Neuron (in vitro differentiated cells): ENCODE measurements at regions not wholly inside any gene's neighbourhood (a gene's known extent, or its start where the extent isn't known, plus 50 kb on each side); places are given as distances from the start of the nearest gene placed in this dataset.

Experiments
- H2AFZ ChIP-seq: one replicate; pipeline ENCODE4 v1.6.1; 2013; ENCODE audit warnings: low read depth, mild to moderate bottlenecking, inconsistent platforms, low read length, moderate library complexity
- H3K27me3 ChIP-seq: one replicate; pipeline ENCODE4 v1.6.1; 2013; ENCODE audit warnings: low read length; ENCODE audit not compliant: insufficient read depth
- H3K36me3 ChIP-seq: one replicate; pipeline ENCODE4 v1.6.1; 2013; ENCODE audit warnings: low read length; ENCODE audit not compliant: insufficient read depth
- H3K4me1 ChIP-seq: one replicate; pipeline ENCODE4 v1.6.1; 2013; ENCODE audit warnings: low read length; ENCODE audit not compliant: insufficient read depth
- H3K4me3 ChIP-seq: 2 replicates; pipeline ENCODE4 v1.5.1; 2013; ENCODE audit warnings: mild to moderate bottlenecking, low read length, moderate library complexity
- H3K9me3 ChIP-seq: one replicate; pipeline ENCODE4 v1.6.1; 2013; ENCODE audit warnings: low read length

- H3K9me3 ChIP-seq, result no peaks in the 10 kb centered on the region
- H3K27me3 ChIP-seq, result no peaks in the 10 kb centered on the region
- no peaks in the 10 kb centered on the region for H3K36me3 ChIP-seq
- peak overlapping the region; percentile 13 for H3K4me3 ChIP-seq
- H2AFZ ChIP-seq, result no peak overlapping the region
- peaks cover 18% of the 10 kb centered on the region for H3K4me1 ChIP-seq
Observed at GRCh38 chrX:6694977-6695376, 160.1 kb upstream of the VCX3A start.

GRCh38 chrX:6694221-6694620, 159.3 kb upstream of the VCX3A start:
- Histone ChIP-seq H3K27me3 (no peaks in the 10 kb centered on the region), H3K4me1 (peaks cover 18% of the 10 kb centered on the region), H2AFZ (no peak overlapping the region), H3K4me3 (peak overlapping the region; percentile 20), H3K9me3 (no peaks in the 10 kb centered on the region), H3K36me3 (no peaks in the 10 kb centered on the region)

- Histone ChIP-seq H3K27me3 (no peaks in the 10 kb centered on the region), H3K4me1 (peaks cover 18% of the 10 kb centered on the region)
Observed at GRCh38 chrX:6693051-6693450, 158.1 kb upstream of the VCX3A start.

GRCh38 chrX:6685489-6685888, 150.6 kb upstream of the VCX3A start:
- no peak overlapping the region for H3K4me3 ChIP-seq
- H2AFZ ChIP-seq, result no peak overlapping the region
- no peaks in the 10 kb centered on the region for H3K9me3 ChIP-seq
- no peaks in the 10 kb centered on the region for H3K27me3 ChIP-seq
- H3K4me1 ChIP-seq, result peaks cover 9% of the 10 kb centered on the region
- H3K36me3 ChIP-seq, result no peaks in the 10 kb centered on the region

More at GRCh38 chrX:6693051-6693450, 158.1 kb upstream of the VCX3A start:
- H3K9me3 ChIP-seq, result no peaks in the 10 kb centered on the region
- H2AFZ ChIP-seq, result no peak overlapping the region
- no peak overlapping the region for H3K4me3 ChIP-seq
- H3K36me3 ChIP-seq, result no peaks in the 10 kb centered on the region

GRCh38 chrX:6683353-6683752, 148.4 kb upstream of the VCX3A start:
- Histone ChIP-seq H3K27me3 (peaks cover 2% of the 10 kb centered on the region), H3K9me3 (no peaks in the 10 kb centered on the region), H3K4me1 (peaks cover 9% of the 10 kb centered on the region), H3K4me3 (no peak overlapping the region), H3K36me3 (no peaks in the 10 kb centered on the region), H2AFZ (no peak overlapping the region)

GRCh38 chrX:6681521-6682145, 146.7 kb upstream of the VCX3A start:
- Histone ChIP-seq H3K27me3 (peaks cover 2% of the 10 kb centered on the region), H2AFZ (no peak overlapping the region), H3K4me1 (peaks cover 7% of the 10 kb centered on the region), H3K9me3 (no peaks in the 10 kb centered on the region), H3K36me3 (no peaks in the 10 kb centered on the region), H3K4me3 (no peak overlapping the region)

- Histone ChIP-seq H3K9me3 (no peaks in the 10 kb centered on the region), H3K27me3 (peaks cover 2% of the 10 kb centered on the region), H3K4me1 (peaks cover 7% of the 10 kb centered on the region), H2AFZ (no peak overlapping the region), H3K4me3 (no peak overlapping the region), H3K36me3 (no peaks in the 10 kb centered on the region)
Observed at GRCh38 chrX:6679988-6680387, 145.1 kb upstream of the VCX3A start.

- Histone ChIP-seq H3K9me3 (no peaks in the 10 kb centered on the region), H3K4me3 (no peak overlapping the region), H3K36me3 (no peaks in the 10 kb centered on the region), H3K4me1 (peaks cover 7% of the 10 kb centered on the region), H2AFZ (no peak overlapping the region), H3K27me3 (peaks cover 2% of the 10 kb centered on the region)
Observed at GRCh38 chrX:6679550-6679949, 144.6 kb upstream of the VCX3A start.

GRCh38 chrX:6678313-6678712, 143.4 kb upstream of the VCX3A start:
- Histone ChIP-seq H3K36me3 (no peaks in the 10 kb centered on the region), H2AFZ (no peak overlapping the region), H3K4me3 (no peak overlapping the region), H3K4me1 (peaks cover 7% of the 10 kb centered on the region), H3K9me3 (no peaks in the 10 kb centered on the region), H3K27me3 (peaks cover 2% of the 10 kb centered on the region)

GRCh38 chrX:6674734-6675133, 139.8 kb upstream of the VCX3A start:
- Histone ChIP-seq H3K4me3 (no peak overlapping the region), H3K4me1 (no peaks in the 10 kb centered on the region), H2AFZ (no peak overlapping the region), H3K27me3 (no peaks in the 10 kb centered on the region), H3K9me3 (no peaks in the 10 kb centered on the region), H3K36me3 (no peaks in the 10 kb centered on the region)

GRCh38 chrX:6667048-6667768, 132.3 kb upstream of the VCX3A start:
- no peaks in the 10 kb centered on the region for H3K4me1 ChIP-seq
- H2AFZ ChIP-seq, result no peak overlapping the region
- no peaks in the 10 kb centered on the region for H3K36me3 ChIP-seq
- no peaks in the 10 kb centered on the region for H3K27me3 ChIP-seq
- no peaks in the 10 kb centered on the region for H3K9me3 ChIP-seq
- no peak overlapping the region for H3K4me3 ChIP-seq

- H3K27me3 ChIP-seq, result no peaks in the 10 kb centered on the region
Observed at GRCh38 chrX:6666624-6667023, 131.7 kb upstream of the VCX3A start.

GRCh38 chrX:6661736-6662135, 126.8 kb upstream of the VCX3A start:
- H3K27me3 ChIP-seq, result no peaks in the 10 kb centered on the region
- no peaks in the 10 kb centered on the region for H3K4me1 ChIP-seq
- no peak overlapping the region for H3K4me3 ChIP-seq
- H3K36me3 ChIP-seq, result no peaks in the 10 kb centered on the region
- no peaks in the 10 kb centered on the region for H3K9me3 ChIP-seq
- no peak overlapping the region for H2AFZ ChIP-seq

More at GRCh38 chrX:6666624-6667023, 131.7 kb upstream of the VCX3A start:
- H3K9me3 ChIP-seq, result no peaks in the 10 kb centered on the region
- no peak overlapping the region for H3K4me3 ChIP-seq
- H2AFZ ChIP-seq, result no peak overlapping the region
- no peaks in the 10 kb centered on the region for H3K36me3 ChIP-seq
- no peaks in the 10 kb centered on the region for H3K4me1 ChIP-seq
